Parathyroid adenoma (tissue), 2 donors: ENCODE measurements at regions not wholly inside any gene's neighbourhood (a gene's known extent, or its start where the extent isn't known, plus 50 kb on each side); places are given as distances from the start of the nearest gene placed in this dataset.

Source experiments
- H2AFZ ChIP-seq: fragments of 300-600 bp; sonication (generic); one replicate; pipeline ENCODE4 v1.7.0; 2017; ENCODE audit warnings: antibody characterized with exemption, mild to moderate bottlenecking
- H3K27ac ChIP-seq: fragments of 300-600 bp; sonication (generic); one replicate; pipeline ENCODE4 v1.7.0; 2017
- H3K27me3 ChIP-seq: fragments of 300-600 bp; sonication (generic); one replicate; pipeline ENCODE4 v1.7.0; 2017; ENCODE audit warnings: low read length; ENCODE audit not compliant: control insufficient read depth, insufficient read depth
- H3K36me3 ChIP-seq: fragments of 300-600 bp; sonication (generic); one replicate; pipeline ENCODE4 v1.7.0; 2017; ENCODE audit warnings: low read length; ENCODE audit not compliant: control insufficient read depth, insufficient read depth
- H3K4me1 ChIP-seq: fragments of 300-600 bp; sonication (generic); one replicate; pipeline ENCODE4 v1.7.0; 2017; ENCODE audit warnings: control low read depth
- H3K4me2 ChIP-seq: fragments of 300-600 bp; sonication (generic); one replicate; pipeline ENCODE4 v1.7.0; 2017; ENCODE audit warnings: low read length
- H3K4me3 ChIP-seq: fragments of 300-600 bp; sonication (generic); one replicate; pipeline ENCODE4 v1.7.0; 2017; ENCODE audit warnings: low read depth, low read length
- H3K79me2 ChIP-seq: fragments of 300-600 bp; sonication (generic); one replicate; pipeline ENCODE4 v1.7.0; 2017; ENCODE audit warnings: control low read depth
- H3K9ac ChIP-seq: fragments of 300-600 bp; sonication (generic); one replicate; pipeline ENCODE4 v1.7.0; 2017; ENCODE audit warnings: mild to moderate bottlenecking
- H3K9me3 ChIP-seq: fragments of 300-600 bp; sonication (generic); one replicate; pipeline ENCODE4 v1.7.0; 2017; ENCODE audit warnings: low read length; ENCODE audit not compliant: control insufficient read depth
- TF ChIP-seq, protein P1 (sequence below): fragments of 300-600 bp; sonication (generic); IDR thresholded peaks from one replicate; pipeline ENCODE4 v1.7.0; 2017; ENCODE audit warnings: antibody characterized with exemption, mild to moderate bottlenecking
- donor health status: primary hyperparathyroidism.

DNA sequence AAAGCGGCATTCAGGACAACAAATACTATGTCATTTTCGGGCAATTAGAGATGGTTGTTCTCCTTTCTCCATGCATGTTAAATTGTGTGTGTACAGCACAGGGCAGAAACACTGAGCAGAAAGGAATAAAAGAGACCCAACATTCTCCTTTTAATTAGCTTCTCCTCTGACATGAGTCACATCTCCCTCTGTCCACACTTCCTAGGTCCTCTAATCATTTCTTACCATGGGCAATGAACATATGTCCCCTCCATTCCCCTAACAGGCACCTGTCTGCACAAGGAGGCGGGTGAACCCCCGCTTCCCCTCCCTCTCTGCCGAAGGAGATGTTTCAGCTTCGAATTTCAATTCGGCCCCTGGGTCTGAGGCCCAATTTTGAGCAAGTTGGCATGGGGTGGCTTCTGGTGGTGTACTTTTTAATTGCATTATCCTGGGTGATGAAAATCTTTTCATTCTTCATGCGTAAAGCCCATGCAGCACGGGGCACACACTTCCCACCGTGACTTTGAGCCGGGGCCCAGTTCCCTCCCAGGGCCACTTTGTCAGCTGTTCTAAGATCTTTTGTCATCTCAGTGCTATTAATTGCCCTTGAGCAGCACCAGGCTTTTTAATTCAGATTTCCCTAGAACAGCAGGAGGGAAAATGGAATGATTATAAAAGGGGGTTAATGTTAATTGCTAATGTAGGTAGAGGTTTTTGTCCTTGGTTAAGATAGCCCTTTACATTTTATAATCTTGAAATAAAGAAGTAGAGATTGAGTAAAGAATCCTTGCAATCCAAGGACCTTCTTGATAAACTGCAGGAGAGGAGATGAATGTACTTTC is 219.5 kb upstream of the NRP1 start:
- TF ChIP-seq, protein P1, sequence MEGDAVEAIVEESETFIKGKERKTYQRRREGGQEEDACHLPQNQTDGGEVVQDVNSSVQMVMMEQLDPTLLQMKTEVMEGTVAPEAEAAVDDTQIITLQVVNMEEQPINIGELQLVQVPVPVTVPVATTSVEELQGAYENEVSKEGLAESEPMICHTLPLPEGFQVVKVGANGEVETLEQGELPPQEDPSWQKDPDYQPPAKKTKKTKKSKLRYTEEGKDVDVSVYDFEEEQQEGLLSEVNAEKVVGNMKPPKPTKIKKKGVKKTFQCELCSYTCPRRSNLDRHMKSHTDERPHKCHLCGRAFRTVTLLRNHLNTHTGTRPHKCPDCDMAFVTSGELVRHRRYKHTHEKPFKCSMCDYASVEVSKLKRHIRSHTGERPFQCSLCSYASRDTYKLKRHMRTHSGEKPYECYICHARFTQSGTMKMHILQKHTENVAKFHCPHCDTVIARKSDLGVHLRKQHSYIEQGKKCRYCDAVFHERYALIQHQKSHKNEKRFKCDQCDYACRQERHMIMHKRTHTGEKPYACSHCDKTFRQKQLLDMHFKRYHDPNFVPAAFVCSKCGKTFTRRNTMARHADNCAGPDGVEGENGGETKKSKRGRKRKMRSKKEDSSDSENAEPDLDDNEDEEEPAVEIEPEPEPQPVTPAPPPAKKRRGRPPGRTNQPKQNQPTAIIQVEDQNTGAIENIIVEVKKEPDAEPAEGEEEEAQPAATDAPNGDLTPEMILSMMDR: no peak
- H3K36me3 ChIP-seq: no peaks in the 10 kb centered on the region
- no peak overlapping the region for H3K4me3 ChIP-seq
- no peak overlapping the region for H2AFZ ChIP-seq
- H3K27me3 ChIP-seq: no peaks in the 10 kb centered on the region
- H3K9ac ChIP-seq: no peak overlapping the region
- no peaks in the 10 kb centered on the region for H3K79me2 ChIP-seq
- H3K4me2 ChIP-seq: no peak overlapping the region
- H3K9me3 ChIP-seq: no peaks in the 10 kb centered on the region
- no peak overlapping the region for H3K27ac ChIP-seq
- H3K4me1 ChIP-seq: no peaks in the 10 kb centered on the region

GRCh38 chr10:33552290-33552689 is 217.8 kb upstream of the NRP1 start:
- H3K4me1 ChIP-seq: no peaks in the 10 kb centered on the region
- no peaks in the 10 kb centered on the region for H3K9me3 ChIP-seq
- no peaks in the 10 kb centered on the region for H3K79me2 ChIP-seq
- no peak overlapping the region for H3K4me3 ChIP-seq
- H3K27ac ChIP-seq: no peak overlapping the region
- TF ChIP-seq, protein P1: no peak
- no peak overlapping the region for H3K4me2 ChIP-seq
- H2AFZ ChIP-seq: no peak overlapping the region
- H3K36me3 ChIP-seq: no peaks in the 10 kb centered on the region
- H3K27me3 ChIP-seq: no peaks in the 10 kb centered on the region
- H3K9ac ChIP-seq: no peak overlapping the region

GRCh38 chr10:33550811-33551210 is 216.3 kb upstream of the NRP1 start:
- no peaks in the 10 kb centered on the region for H3K27me3 ChIP-seq
- TF ChIP-seq, protein P1: no peak
- H3K79me2 ChIP-seq: no peaks in the 10 kb centered on the region
- H2AFZ ChIP-seq: no peak overlapping the region
- H3K4me3 ChIP-seq: no peak overlapping the region
- H3K9ac ChIP-seq: no peak overlapping the region
- no peak overlapping the region for H3K4me2 ChIP-seq
- no peaks in the 10 kb centered on the region for H3K36me3 ChIP-seq
- no peaks in the 10 kb centered on the region for H3K4me1 ChIP-seq
- no peaks in the 10 kb centered on the region for H3K9me3 ChIP-seq
- H3K27ac ChIP-seq: no peak overlapping the region

DNA sequence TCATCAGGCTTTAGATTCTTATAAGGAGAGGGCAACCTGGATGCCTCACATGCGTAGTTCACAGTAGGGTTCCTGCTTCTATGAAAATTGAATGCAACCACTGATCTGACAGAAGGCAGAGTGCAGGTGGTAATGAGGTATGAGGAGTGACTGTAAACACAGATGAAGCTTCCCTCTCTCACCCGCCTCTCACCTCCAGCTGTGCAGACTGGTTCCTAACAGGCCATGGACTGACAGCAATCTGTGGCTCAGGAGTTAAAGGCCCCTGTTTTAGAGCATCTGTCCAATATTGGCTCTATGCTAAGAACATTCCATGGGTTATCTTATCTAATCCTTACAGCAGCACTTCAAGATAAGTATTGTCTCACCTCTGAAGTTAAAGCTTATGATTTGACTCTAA is 213.5 kb upstream of the NRP1 start:
- Histone ChIP-seq H3K4me3 (no peak overlapping the region), H3K4me1 (no peaks in the 10 kb centered on the region), H3K9me3 (no peaks in the 10 kb centered on the region), H3K36me3 (no peaks in the 10 kb centered on the region), H3K4me2 (no peak overlapping the region), H3K9ac (no peak overlapping the region), H3K27ac (no peak overlapping the region), H3K79me2 (no peaks in the 10 kb centered on the region), H3K27me3 (no peaks in the 10 kb centered on the region), H2AFZ (no peak overlapping the region)
- TF ChIP-seq, protein P1: no peak

GRCh38 chr10:33546031-33546430 is 211.6 kb upstream of the NRP1 start:
- Histone ChIP-seq H3K27me3 (no peaks in the 10 kb centered on the region), H3K4me1 (no peaks in the 10 kb centered on the region), H3K9me3 (no peaks in the 10 kb centered on the region), H3K79me2 (no peaks in the 10 kb centered on the region), H3K36me3 (no peaks in the 10 kb centered on the region), H3K4me2 (no peak overlapping the region), H2AFZ (no peak overlapping the region), H3K4me3 (no peak overlapping the region), H3K9ac (no peak overlapping the region), H3K27ac (no peak overlapping the region)
- TF ChIP-seq, protein P1: no peak
